Endothelial cell of umbilical vein (primary cell): ENCODE measurements at regions not wholly inside any gene's neighbourhood (a gene's known extent, or its start where the extent isn't known, plus 50 kb on each side); places are given as distances from the start of the nearest gene placed in this dataset.

Source experiments
- CTCF ChIP-seq, 2 donors: IDR thresholded peaks; 1 replicate in 1 of 2; 2 replicates in 1 of 2; pipeline ENCODE4 v1.5.1; 2011; ENCODE audit warnings: low read length in 2 of 2, mild to moderate bottlenecking in 2 of 2, moderate library complexity in 2 of 2, control low read depth in 1 of 2, inconsistent platforms in 1 of 2, low read depth in 1 of 2; ENCODE audit not compliant: insufficient read depth in 1 of 2; ENCODE audit errors: extremely low read depth in 1 of 2
- EZH2 ChIP-seq: IDR thresholded peaks from 2 replicates; pipeline ENCODE4 v1.6.1; 2012; ENCODE audit warnings: borderline replicate concordance, low read depth, mild to moderate bottlenecking, moderate library complexity, low read length, inconsistent platforms; ENCODE audit not compliant: severe bottlenecking
- MYC ChIP-seq: IDR thresholded peaks from one replicate; pipeline ENCODE4 v1.6.1; 2011; ENCODE audit warnings: mild to moderate bottlenecking, low read depth, low read length
- POLR2A ChIP-seq: IDR thresholded peaks from 2 replicates; pipeline ENCODE4 v1.6.1; 2012; ENCODE audit warnings: low read depth, mild to moderate bottlenecking, control low read depth, low read length
- POLR2AphosphoS5 ChIP-seq: IDR thresholded peaks from 2 replicates; pipeline ENCODE4 v1.6.1; 2012; ENCODE audit warnings: low read depth, mild to moderate bottlenecking, control low read depth, low read length, moderate library complexity; ENCODE audit not compliant: insufficient read depth

GRCh38 chr20:62545901-62546525 lies 70.2 kb upstream of the GATA5 start:
- no peak for TF ChIP-seq CTCF (IDR thresholded peaks at IDR 0.05; ENCODE audit: extremely low read depth in 1 of 2, insufficient read depth in 1 of 2, low read depth in 1 of 2, low read length in 2 of 2)
- TF ChIP-seq POLR2AphosphoS5: no peak
- TF ChIP-seq MYC: no peak
- no peak for TF ChIP-seq POLR2A
- TF ChIP-seq EZH2: no peak
